GM12872 (cell line): ENCODE measurements at regions not wholly inside any gene's neighbourhood (a gene's known extent, or its start where the extent isn't known, plus 50 kb on each side); places are given as distances from the start of the nearest gene placed in this dataset.

Source experiments
- CTCF ChIP-seq: IDR thresholded peaks from 3 replicates; pipeline ENCODE4 v1.5.1; 2011; ENCODE audit warnings: low read depth, mild to moderate bottlenecking, low read length, moderate library complexity; ENCODE audit not compliant: insufficient read depth

GRCh38 chr6:149158076-149158475 lies 159.4 kb upstream of the TAB2 start:
- no peak for TF ChIP-seq CTCF

- no peak for TF ChIP-seq CTCF
These were observed 156.6 kb upstream of the TAB2 start for GRCh38 chr6:149160943-149161342.

GRCh38 chr6:149162924-149163323 lies 154.6 kb upstream of the TAB2 start:
- TF ChIP-seq CTCF = no peak

- no peak for TF ChIP-seq CTCF
These were observed 153.2 kb upstream of the TAB2 start for GRCh38 chr6:149164199-149164750.

- no peak for TF ChIP-seq CTCF
These were observed 151.2 kb upstream of the TAB2 start for GRCh38 chr6:149166336-149166735.

- no peak for TF ChIP-seq CTCF
These were observed 150.8 kb upstream of the TAB2 start for GRCh38 chr6:149166747-149167146.

- TF ChIP-seq CTCF = no peak
These were observed 148.5 kb upstream of the TAB2 start for GRCh38 chr6:149168968-149169367.
